ENCODE measurements at regions not wholly inside any gene's neighbourhood (a gene's known extent, or its start where the extent isn't known, plus 50 kb on each side); places are given as distances from the start of the nearest gene placed in this dataset.

GRCh38 chr9:107108342-107109130, 174.5 kb upstream of the RAD23B start:
- in situ Hi-C loops (cut with MboI; ENCODE audit: low sequenced_read_pairs in 4 of 4) (no loop called here), intact Hi-C loops (cut with DNase I; ENCODE audit: low total_unique reads) (no loop called here)
- Histone ChIP-seq H3K4me3 (no peak overlapping the region), H3K36me3 (no peaks in the 10 kb centered on the region), H3K27ac (no peak overlapping the region), H3K9me3 (no peaks in the 10 kb centered on the region), H3K27me3 (no peaks in the 10 kb centered on the region), H3K4me1 (peaks cover 11 to 13% of the 10 kb centered on the region in 2 donors)
- ATAC-seq (no peak), DNase-seq (no peak)
- TF ChIP-seq POLR2A (IDR thresholded peaks at IDR 0.05) = no peak

- no peak overlapping the region for H3K4me3 ChIP-seq
- H3K9me3 ChIP-seq = no peaks in the 10 kb centered on the region
- TF ChIP-seq POLR2A (IDR thresholded peaks at IDR 0.05) = no peak
- TF ChIP-seq CTCF (IDR thresholded peaks at IDR 0.05 in 4 of 5, conservative IDR thresholded peaks at IDR 0.05 in 1 of 5) = no peak
- H3K27ac ChIP-seq = no peak overlapping the region
- in situ Hi-C loops (cut with MboI; ENCODE audit: low sequenced_read_pairs in 4 of 4) = no loop called here
- DNase-seq (no peak), ATAC-seq (peak; percentile 66 to 70)
- H3K4me1 ChIP-seq = peaks cover 11 to 13% of the 10 kb centered on the region in 2 donors
- intact Hi-C loops (cut with DNase I; ENCODE audit: low total_unique reads) = no loop called here
- H3K27me3 ChIP-seq = no peaks in the 10 kb centered on the region
- H3K36me3 ChIP-seq = no peaks in the 10 kb centered on the region
These were observed 173.8 kb upstream of the RAD23B start for GRCh38 chr9:107109324-107109723.

- in situ Hi-C loops (cut with MboI; ENCODE audit: low sequenced_read_pairs in 4 of 4) (no loop called here), intact Hi-C loops (cut with DNase I; ENCODE audit: low total_unique reads) (no loop called here)
- peaks cover 11 to 13% of the 10 kb centered on the region in 2 donors for H3K4me1 ChIP-seq
- H3K9me3 ChIP-seq = no peaks in the 10 kb centered on the region
- no peak for TF ChIP-seq POLR2A (IDR thresholded peaks at IDR 0.05)
- no peak for TF ChIP-seq CTCF (IDR thresholded peaks at IDR 0.05 in 4 of 5, conservative IDR thresholded peaks at IDR 0.05 in 1 of 5)
- H3K27ac ChIP-seq = no peak overlapping the region
- DNase-seq (no peak), ATAC-seq (no peak)
- H3K36me3 ChIP-seq = no peaks in the 10 kb centered on the region
- no peak overlapping the region for H3K4me3 ChIP-seq
- no peaks in the 10 kb centered on the region for H3K27me3 ChIP-seq
These were observed 172.9 kb upstream of the RAD23B start for GRCh38 chr9:107110153-107110552.

- intact Hi-C loops (cut with DNase I; ENCODE audit: low total_unique reads) (no loop called here), in situ Hi-C loops (cut with MboI; ENCODE audit: low sequenced_read_pairs in 4 of 4) (no loop called here)
- TF ChIP-seq POLR2A (IDR thresholded peaks at IDR 0.05) = no peak
- no peak for TF ChIP-seq CTCF (IDR thresholded peaks at IDR 0.05 in 4 of 5, conservative IDR thresholded peaks at IDR 0.05 in 1 of 5)
- Histone ChIP-seq H3K4me3 (no peak overlapping the region), H3K27ac (no peak overlapping the region), H3K27me3 (no peaks in the 10 kb centered on the region), H3K4me1 (peaks cover 0 to 4% of the 10 kb centered on the region in 2 donors), H3K9me3 (no peaks in the 10 kb centered on the region), H3K36me3 (no peaks in the 10 kb centered on the region)
- ATAC-seq (no peak), DNase-seq (no peak)
These were observed 170.3 kb upstream of the RAD23B start for GRCh38 chr9:107112707-107113243.

- Histone ChIP-seq H3K4me1 (peaks cover 10 to 13% of the 10 kb centered on the region in 2 donors), H3K9me3 (no peaks in the 10 kb centered on the region), H3K36me3 (no peaks in the 10 kb centered on the region), H3K27me3 (no peaks in the 10 kb centered on the region), H3K4me3 (no peak overlapping the region), H3K27ac (no peak overlapping the region)
- in situ Hi-C loops (cut with MboI; ENCODE audit: low sequenced_read_pairs in 4 of 4) (no loop called here), intact Hi-C loops (cut with DNase I; ENCODE audit: low total_unique reads) (no loop called here)
- no peak for TF ChIP-seq POLR2A (IDR thresholded peaks at IDR 0.05)
- TF ChIP-seq CTCF (IDR thresholded peaks at IDR 0.05 in 4 of 5, conservative IDR thresholded peaks at IDR 0.05 in 1 of 5) = no peak
- DNase-seq (no peak), ATAC-seq (no peak)
These were observed 164.0 kb upstream of the RAD23B start for GRCh38 chr9:107118863-107119624.
